PC-9 (cell line): ENCODE measurements at regions not wholly inside any gene's neighbourhood (a gene's known extent, or its start where the extent isn't known, plus 50 kb on each side); places are given as distances from the start of the nearest gene placed in this dataset.

Experiments
- CTCF ChIP-seq: fragments of 200-600 bp; sonication (generic); conservative IDR thresholded peaks from 2 replicates; pipeline ENCODE4 v1.6.1; 2017; ENCODE audit warnings: mixed run types, antibody characterized with exemption, mild to moderate bottlenecking, moderate library complexity
- EZH2 ChIP-seq: fragments of 200-600 bp; sonication (generic); IDR thresholded peaks from 2 replicates; pipeline ENCODE4 v1.8.0; 2017; ENCODE audit warnings: antibody characterized with exemption, low read depth

GRCh38 chr12:98156697-98157096, 358.7 kb upstream of the TMPO start:
- TF ChIP-seq CTCF (no peak), EZH2 (no peak)
